Endothelial cell of hepatic sinusoid (primary cell): ENCODE measurements at regions not wholly inside any gene's neighbourhood (a gene's known extent, or its start where the extent isn't known, plus 50 kb on each side); places are given as distances from the start of the nearest gene placed in this dataset.

Source experiments
- in situ Hi-C: cut with HindIII; loops from 2 replicates; pipeline ENCODE4 v1.10.0; 2017; ENCODE audit warnings: low sequenced_read_pairs

- in situ Hi-C loops: no loop called here
These were observed 191.1 kb upstream of the FGGY start for GRCh38 chr1:59105548-59106507.

- in situ Hi-C loops: no loop called here
These were observed 189.4 kb upstream of the FGGY start for GRCh38 chr1:59107516-59107915.

- in situ Hi-C loops: no loop called here
These were observed 189.0 kb upstream of the FGGY start for GRCh38 chr1:59107916-59108315.

- in situ Hi-C loops: no loop called here
These were observed 188.2 kb upstream of the FGGY start for GRCh38 chr1:59108481-59109317.

GRCh38 chr1:59110271-59110670, 186.6 kb upstream of the FGGY start:
- in situ Hi-C loops: loop anchor here (5.0 kb wide), 1 partner anchor 52 kb away; no protein-coding TSS in a partner anchor

GRCh38 chr1:59113876-59114457, 182.9 kb upstream of the FGGY start:
- in situ Hi-C loops: loop anchor here (5.0 kb wide), 1 partner anchor 48 kb away; no protein-coding TSS in a partner anchor

- in situ Hi-C loops: no loop called here
These were observed 181.0 kb upstream of the FGGY start for GRCh38 chr1:59115865-59116264.

- in situ Hi-C loops: no loop called here
These were observed 179.9 kb upstream of the FGGY start for GRCh38 chr1:59116920-59117542.

- in situ Hi-C loops: no loop called here
These were observed 174.4 kb upstream of the FGGY start for GRCh38 chr1:59122527-59122926.

- in situ Hi-C loops: no loop called here
These were observed 173.7 kb upstream of the FGGY start for GRCh38 chr1:59123081-59123681.

GRCh38 chr1:59124166-59124565, 172.7 kb upstream of the FGGY start:
- in situ Hi-C loops: no loop called here

GRCh38 chr1:59125154-59125553, 171.7 kb upstream of the FGGY start:
- in situ Hi-C loops: no loop called here

GRCh38 chr1:59125676-59126320, 171.1 kb upstream of the FGGY start:
- in situ Hi-C loops: no loop called here

GRCh38 chr1:59126366-59126765, 170.5 kb upstream of the FGGY start:
- in situ Hi-C loops: no loop called here

- in situ Hi-C loops: no loop called here
These were observed 168.6 kb upstream of the FGGY start for GRCh38 chr1:59128239-59128736.

- in situ Hi-C loops: no loop called here
These were observed 168.1 kb upstream of the FGGY start for GRCh38 chr1:59128784-59129227.

GRCh38 chr1:59132295-59132694, 164.6 kb upstream of the FGGY start:
- in situ Hi-C loops: loop anchor here (5.0 kb wide), 1 partner anchor 90 kb away; no protein-coding TSS in a partner anchor

- in situ Hi-C loops: loop anchor here (5.0 kb wide), 1 partner anchor 88 kb away; no protein-coding TSS in a partner anchor
These were observed 162.9 kb upstream of the FGGY start for GRCh38 chr1:59133997-59134396.

GRCh38 chr1:59135761-59136255, 161.1 kb upstream of the FGGY start:
- in situ Hi-C loops: no loop called here
